HEK293T (cell line): ENCODE measurements at regions not wholly inside any gene's neighbourhood (a gene's known extent, or its start where the extent isn't known, plus 50 kb on each side); places are given as distances from the start of the nearest gene placed in this dataset.
"Not testable (repeated sequence)": the region's sequence is repeated elsewhere in the genome, so short reads cannot be mapped to it uniquely, and the experiment has no call there.

ENCODE experiments used
- CTCF ChIA-PET: fragments of 350-600 bp; formaldehyde crosslinking; extraction: SDS; loops from one replicate; lab custom pipeline; 2021; ENCODE audit warnings: antibody characterized with exemption, inconsistent platforms; lab: Yijun Ruan, JAX
- POLR2A ChIA-PET: fragments of 350-600 bp; formaldehyde crosslinking; extraction: SDS; loops from one replicate; lab custom pipeline; 2020; ENCODE audit warnings: antibody characterized with exemption, inconsistent platforms; lab: Yijun Ruan, JAX
- DNase-seq: peaks from one replicate; pipeline ENCODE4 v3.0.0; 2012; ENCODE audit warnings: mixed read lengths; ENCODE audit errors: extremely low spot score
- ARNT ChIP-seq: fragments of 450-650 bp; IDR thresholded peaks from 2 replicates; pipeline ENCODE4 v1.6.1; 2017; ENCODE audit warnings: mild to moderate bottlenecking
- BHLHE40 ChIP-seq: fragments of 450-650 bp; IDR thresholded peaks from 2 replicates; pipeline ENCODE4 v1.6.1; 2016; ENCODE audit warnings: mild to moderate bottlenecking, moderate library complexity, borderline replicate concordance
- CTBP1 ChIP-seq: fragments of 450-650 bp; IDR thresholded peaks from 2 replicates; pipeline ENCODE4 v1.6.1; 2016; ENCODE audit warnings: borderline replicate concordance
- ELF4 ChIP-seq: fragments of 450-650 bp; IDR thresholded peaks from 2 replicates; pipeline ENCODE4 v1.6.1; 2017; ENCODE audit warnings: antibody characterized with exemption
- FOXA1 ChIP-seq: fragments of 450-650 bp; IDR thresholded peaks from 2 replicates; pipeline ENCODE4 v1.6.1; 2016; ENCODE audit warnings: mild to moderate bottlenecking
- FOXK2 ChIP-seq: fragments of 450-650 bp; IDR thresholded peaks from 2 replicates; pipeline ENCODE4 v1.6.1; 2016; ENCODE audit warnings: mild to moderate bottlenecking
- FOXM1 ChIP-seq: fragments of 450-650 bp; IDR thresholded peaks from 2 replicates; pipeline ENCODE4 v1.6.1; 2017; ENCODE audit warnings: mild to moderate bottlenecking, borderline replicate concordance
- HDGF ChIP-seq: fragments of 450-650 bp; IDR thresholded peaks from 2 replicates; pipeline ENCODE4 v1.6.1; 2017; ENCODE audit warnings: antibody characterized with exemption, borderline replicate concordance
- L3MBTL2 ChIP-seq: fragments of 450-650 bp; conservative IDR thresholded peaks from 2 replicates; pipeline ENCODE4 v1.6.1; 2016; ENCODE audit warnings: mild to moderate bottlenecking
- LEF1 ChIP-seq: fragments of 450-650 bp; IDR thresholded peaks from 2 replicates; pipeline ENCODE4 v1.6.1; 2017; ENCODE audit warnings: mild to moderate bottlenecking, borderline replicate concordance
- NFRKB ChIP-seq: fragments of 450-650 bp; IDR thresholded peaks from 2 replicates; pipeline ENCODE4 v1.6.1; 2016; ENCODE audit warnings: mild to moderate bottlenecking, moderate library complexity
- PKNOX1 ChIP-seq: fragments of 450-650 bp; IDR thresholded peaks from 2 replicates; pipeline ENCODE4 v1.6.1; 2016
- SP1 ChIP-seq: fragments of 450-650 bp; IDR thresholded peaks from 2 replicates; pipeline ENCODE4 v1.6.1; 2017
- SUZ12 ChIP-seq: fragments of 450-650 bp; IDR thresholded peaks from 2 replicates; pipeline ENCODE4 v1.6.1; 2016; ENCODE audit warnings: mild to moderate bottlenecking
- TARDBP ChIP-seq: fragments of 450-650 bp; IDR thresholded peaks from 2 replicates; pipeline ENCODE4 v1.6.1; 2016
- ZNF384 ChIP-seq: fragments of 450-650 bp; IDR thresholded peaks from 2 replicates; pipeline ENCODE4 v1.6.1; 2016

- no peak for DNase-seq
- ChIA-PET POLR2A (no interaction called here), CTCF (no interaction called here)
- TF ChIP-seq ARNT (no peak), LEF1 (no peak), PKNOX1 (no peak), ELF4 (no peak), FOXA1 (no peak), FOXK2 (no peak), ZNF384 (no peak), FOXM1 (no peak), SUZ12 (no peak), CTBP1 (no peak), NFRKB (no peak), HDGF (no peak), L3MBTL2 (no peak)
Observed at GRCh38 chr7:69109246-69109645, 489.0 kb upstream of the AUTS2 start.

- TF ChIP-seq FOXA1 (no peak), SUZ12 (no peak), CTBP1 (no peak), FOXK2 (no peak), LEF1 (no peak), TARDBP (no peak), ARNT (no peak), BHLHE40 (no peak), PKNOX1 (no peak)
- no peak for DNase-seq
- POLR2A ChIA-PET, result no interaction called here
- CTCF ChIA-PET, result no interaction called here
Observed at GRCh38 chr7:69109879-69110278, 488.4 kb upstream of the AUTS2 start.

DNA sequence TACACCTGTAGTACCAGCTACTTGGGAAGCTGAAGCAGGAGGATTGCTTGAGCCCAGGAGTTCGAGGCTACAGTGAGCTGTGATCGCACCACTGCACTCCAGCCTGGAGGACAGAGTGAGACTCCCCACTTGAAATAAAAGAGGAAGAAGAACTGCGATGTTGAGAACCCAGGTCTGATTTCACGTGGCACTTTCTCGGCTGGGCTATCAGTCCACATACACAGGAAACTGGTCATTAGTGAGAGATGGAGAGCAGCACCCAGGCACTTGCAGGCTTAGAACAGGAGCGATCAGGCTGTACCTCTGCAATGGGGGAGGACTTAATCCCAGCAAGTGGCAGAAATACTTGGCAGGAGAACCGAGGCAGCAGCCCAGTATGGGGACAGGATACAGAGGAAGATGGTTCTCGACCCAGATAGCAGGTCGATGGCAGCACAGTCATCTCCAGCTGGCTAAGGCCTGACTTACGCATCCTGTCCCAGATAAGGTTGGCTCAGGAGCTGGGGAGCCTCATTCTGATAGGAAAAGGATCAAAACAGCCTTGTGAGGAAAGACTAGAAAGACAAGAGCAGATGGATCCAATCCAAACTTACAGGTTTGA is 487.7 kb upstream of the AUTS2 start:
- no peak for TF ChIP-seq TARDBP
- TF ChIP-seq BHLHE40, result no peak
- TF ChIP-seq SP1, result no peak
- no peak for TF ChIP-seq ARNT
- TF ChIP-seq ELF4, result no peak
- no peak for TF ChIP-seq FOXM1
- no peak for DNase-seq
- CTCF ChIA-PET, result no interaction called here
- POLR2A ChIA-PET, result no interaction called here

DNA sequence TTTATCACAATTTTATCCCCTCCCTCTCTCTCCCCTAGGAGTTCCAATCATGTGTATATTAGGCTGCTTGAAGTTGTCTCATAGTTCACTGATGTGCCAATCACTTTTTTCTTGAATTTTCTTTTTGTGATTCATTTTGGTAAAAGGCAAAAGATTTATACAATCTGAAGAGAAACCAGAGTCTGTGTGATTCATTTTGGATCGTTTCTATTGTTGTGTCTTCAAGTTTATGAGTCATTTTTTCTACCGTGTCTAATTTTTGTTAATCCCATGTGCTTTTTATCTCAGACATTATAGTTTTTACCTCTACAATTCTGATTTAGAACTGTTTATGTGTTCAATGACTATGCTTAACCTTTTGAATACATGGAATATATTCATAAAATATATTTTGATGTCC is 483.9 kb upstream of the AUTS2 start:
- no peak for TF ChIP-seq ZNF384
- no peak for DNase-seq
- CTCF ChIA-PET, result no interaction called here
- POLR2A ChIA-PET, result no interaction called here

DNA sequence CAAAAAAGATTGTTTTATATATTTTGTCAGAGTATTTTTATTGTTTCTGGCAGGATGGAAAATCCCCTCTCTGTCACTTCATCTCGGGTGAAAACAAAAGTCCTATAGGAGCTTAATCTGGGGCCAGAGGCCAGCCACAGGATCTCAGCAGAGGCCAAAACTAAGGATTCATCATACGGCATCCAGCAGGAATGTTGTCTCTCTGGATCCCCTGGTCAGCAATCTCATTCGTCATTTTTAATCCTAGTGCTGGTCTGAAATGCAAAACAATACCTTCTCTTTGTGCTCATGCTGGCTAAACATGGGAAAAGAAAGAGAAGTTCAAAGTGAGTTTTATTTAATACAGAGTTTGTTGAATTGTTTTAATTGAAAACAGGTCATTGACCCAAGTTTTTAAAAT is 482.5 kb upstream of the AUTS2 start:
- DNase-seq, result no peak
- no peak for TF ChIP-seq ELF4
- no peak for TF ChIP-seq BHLHE40
- POLR2A ChIA-PET, result no interaction called here
- CTCF ChIA-PET, result no interaction called here

DNA sequence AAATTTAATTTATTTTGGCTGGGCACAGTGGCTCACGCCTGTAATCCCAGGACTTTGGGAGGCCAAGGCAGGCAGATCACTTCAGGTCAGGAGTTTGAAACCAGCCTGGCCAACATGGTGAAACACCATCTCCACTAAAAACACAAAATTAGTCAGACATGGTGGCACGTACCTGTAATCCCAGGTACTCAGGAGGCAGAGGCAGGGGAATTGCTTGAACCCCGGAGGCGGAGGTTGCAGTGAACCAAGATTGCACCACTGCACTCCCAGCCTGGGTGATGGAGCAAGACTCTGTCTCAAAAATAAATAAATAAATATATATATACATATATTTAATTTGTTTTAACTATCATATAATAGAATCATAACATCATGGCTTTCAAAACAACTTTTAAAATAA is 482.1 kb upstream of the AUTS2 start:
- CTCF ChIA-PET, result not testable (repeated sequence)

DNA sequence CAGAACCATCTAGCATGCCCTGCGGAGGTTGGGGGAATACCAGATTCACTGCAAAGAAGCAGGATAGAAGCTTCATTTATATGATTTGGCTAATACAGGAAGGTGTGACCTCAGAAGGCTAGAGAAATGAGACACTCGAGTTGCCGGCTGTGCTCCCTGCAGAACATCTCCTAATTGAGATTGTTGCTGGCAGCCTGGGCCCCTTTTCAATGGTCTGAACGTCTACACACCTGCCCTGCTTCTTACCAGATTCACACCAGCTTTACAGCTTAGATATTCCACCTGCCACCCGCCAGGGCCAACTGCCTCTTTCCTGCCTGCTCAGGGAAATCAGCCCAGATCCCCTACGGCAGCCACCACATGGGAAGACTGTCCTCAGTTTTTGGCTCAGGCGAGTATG is 475.3 kb upstream of the AUTS2 start:
- no peak for DNase-seq
- TF ChIP-seq FOXK2 (no peak), ELF4 (no peak), L3MBTL2 (no peak), FOXA1 (no peak), ZNF384 (no peak), TARDBP (no peak), SP1 (no peak), BHLHE40 (no peak), CTBP1 (no peak), HDGF (no peak), NFRKB (no peak), PKNOX1 (no peak), SUZ12 (no peak)
- CTCF ChIA-PET, result no interaction called here
- POLR2A ChIA-PET, result no interaction called here

More for the DNA sequence above, 482.1 kb upstream of the AUTS2 start:
- DNase-seq, POLR2A ChIA-PET: not testable (repeated sequence)
